T-cell (primary cell): ENCODE measurements at regions not wholly inside any gene's neighbourhood (a gene's known extent, or its start where the extent isn't known, plus 50 kb on each side); places are given as distances from the start of the nearest gene placed in this dataset.

Experiments used
- ATAC-seq, 4 experiments: fragments of 200-7000 bp in 3 of 4; fragments of 150-1000 bp in 1 of 4; cut with Tn5 transposase; replicated peaks in 1 of 4; 1 replicate in 3 of 4; 2 replicates in 1 of 4; pipeline ENCODE4 v1.10.0; 2021; ENCODE audit warnings: moderate library complexity in 3 of 4, mild to moderate bottlenecking in 2 of 4, moderate number of reproducible peaks in 1 of 4
- CTCF ChIA-PET, 2 donors: fragments of 300-600 bp; sonication (Branson Sonifier 250); formaldehyde crosslinking; loops; one replicate each; lab custom pipeline; 2022; ENCODE audit warnings: antibody characterized with exemption in 2 of 2; lab: Charles Lee
- POLR2A ChIA-PET, 2 donors: fragments of 300-600 bp; sonication (Branson Sonifier 250); formaldehyde crosslinking; loops; one replicate each; lab custom pipeline; 2022; ENCODE audit warnings: antibody characterized with exemption in 2 of 2; lab: Charles Lee
- DNase-seq, 35 experiments: peaks; one replicate each; pipeline versions ENCODE4 v3.0.0 to v3.0.0-alpha.2; 2013 to 2023
- H3K27ac ChIP-seq: one replicate; pipeline ENCODE4 v1.5.1; 2013; ENCODE audit warnings: low read length
- H3K27me3 ChIP-seq, 2 experiments: replicated peaks in 1 of 2; 1 replicate in 1 of 2; 2 replicates in 1 of 2; pipeline versions ENCODE4 v1.6.1 to v1.7.0; 2013; ENCODE audit warnings: low read length in 1 of 2, mixed read lengths in 1 of 2; ENCODE audit not compliant: control insufficient read depth in 2 of 2, insufficient read depth in 2 of 2; ENCODE audit errors: extremely low read depth in 1 of 2
- H3K36me3 ChIP-seq, 2 donors: 1 replicate in 1 of 2; 2 replicates in 1 of 2; pipeline versions ENCODE4 v1.6.1 to v1.7.0; 2013; ENCODE audit warnings: low read length in 1 of 2; ENCODE audit not compliant: control insufficient read depth in 2 of 2, insufficient read depth in 1 of 2; ENCODE audit errors: extremely low read depth in 1 of 2
- H3K4me1 ChIP-seq, 2 experiments: 1 replicate in 1 of 2; 2 replicates in 1 of 2; pipeline versions ENCODE4 v1.6.1 to v1.7.0; 2013; ENCODE audit warnings: low read length in 2 of 2, mixed read lengths in 1 of 2; ENCODE audit not compliant: insufficient read depth in 2 of 2, control insufficient read depth in 1 of 2; ENCODE audit errors: extremely low read depth in 1 of 2
- H3K4me3 ChIP-seq, 2 donors: 1 replicate in 1 of 2; 2 replicates in 1 of 2; pipeline versions ENCODE4 v1.5.1 to v1.7.0; 2013; ENCODE audit warnings: mild to moderate bottlenecking in 2 of 2, low read length in 1 of 2, moderate library complexity in 1 of 2; ENCODE audit not compliant: control insufficient read depth in 1 of 2; ENCODE audit errors: extremely low read depth in 1 of 2
- H3K9me3 ChIP-seq: 2 replicates; pipeline ENCODE4 v1.7.0; 2013
- H3K27ac Mint-ChIP-seq, 2 donors: one replicate each; pipeline ENCODE4 v1.8.0; 2020 to 2021; ENCODE audit warnings: mild to moderate bottlenecking in 2 of 2, mixed read lengths in 2 of 2
- H3K27me3 Mint-ChIP-seq, 2 donors: one replicate each; pipeline ENCODE4 v1.8.0; 2021 to 2022; ENCODE audit warnings: mixed read lengths in 2 of 2
- H3K36me3 Mint-ChIP-seq: one replicate; pipeline ENCODE4 v1.8.0; 2021; ENCODE audit warnings: mixed read lengths
- H3K4me1 Mint-ChIP-seq, 3 donors: one replicate each; pipeline ENCODE4 v1.8.0; 2020 to 2022; ENCODE audit warnings: mixed read lengths in 3 of 3, mild to moderate bottlenecking in 1 of 3
- H3K4me3 Mint-ChIP-seq, 3 donors: one replicate each; pipeline ENCODE4 v1.8.0; 2020 to 2022; ENCODE audit warnings: mild to moderate bottlenecking in 3 of 3, mixed read lengths in 3 of 3, moderate library complexity in 3 of 3
- H3K9me3 Mint-ChIP-seq, 3 donors: one replicate each; pipeline ENCODE4 v1.8.0; 2020 to 2022; ENCODE audit warnings: mixed read lengths in 3 of 3
- WGBS: methylation state at CpG from one replicate; pipeline ENCODE4 v1.1.5; 2013; ENCODE audit warnings: missing lambda C conversion rate; ENCODE audit not compliant: insufficient coverage; 5-methylcytosine and 5-hydroxymethylcytosine counted together

GRCh38 chr2:103252781-103253180 lies 490.9 kb downstream of the TMEM182 start:
- Histone ChIP-seq H3K27ac (no peak overlapping the region), H3K27me3 (no peaks in the 10 kb centered on the region), H3K4me1 (no peaks in the 10 kb centered on the region), H3K4me3 (no peak overlapping the region), H3K36me3 (no peaks in the 10 kb centered on the region), H3K9me3 (no peaks in the 10 kb centered on the region)
- no peak overlapping the region for H3K27ac Mint-ChIP-seq
- ChIA-PET CTCF (no interaction called here), POLR2A (no interaction called here)
- H3K36me3 Mint-ChIP-seq: no peaks in the 10 kb centered on the region
- ATAC-seq: no peak
- peaks cover 4 to 9% (median 5%) of the 10 kb centered on the region in 3 donors for H3K9me3 Mint-ChIP-seq
- no peaks in the 10 kb centered on the region for H3K4me1 Mint-ChIP-seq
- H3K27me3 Mint-ChIP-seq: no peaks in the 10 kb centered on the region
- 60% methylated on average over 1 of the region's 3 CpGs for WGBS
- DNase-seq: no peak
- no peak overlapping the region for H3K4me3 Mint-ChIP-seq

DNA sequence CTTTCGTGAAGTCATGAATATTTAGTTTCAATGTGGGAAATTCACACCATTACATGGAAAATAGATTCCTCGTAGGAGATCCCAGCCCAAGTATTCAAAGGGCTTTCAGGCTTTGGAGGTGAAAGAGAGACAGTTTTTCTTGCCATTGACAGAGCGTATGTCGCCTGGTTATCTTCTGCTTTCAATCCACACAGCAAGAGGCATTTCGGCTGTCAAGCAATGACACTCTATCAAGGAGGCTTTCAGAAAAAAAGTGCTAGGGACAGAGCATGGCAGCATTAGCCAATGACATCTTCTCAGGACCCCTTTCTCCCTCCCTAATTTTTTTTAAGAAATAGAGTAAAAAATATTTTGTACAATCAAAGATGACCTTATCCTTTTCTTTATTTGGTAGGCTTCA lies 492.8 kb downstream of the TMEM182 start:
- H3K27ac ChIP-seq: no peak overlapping the region
- H3K4me3 ChIP-seq: no peak overlapping the region
- ChIA-PET POLR2A (no interaction called here), CTCF (no interaction called here)
- 83% methylated on average over 2 of the region's 5 CpGs for WGBS
- DNase-seq: no peak
- no peak for ATAC-seq
- H3K9me3 Mint-ChIP-seq: peaks cover 0 to 17% (median 5%) of the 10 kb centered on the region in 3 donors
- no peaks in the 10 kb centered on the region for H3K9me3 ChIP-seq
- H3K27me3 Mint-ChIP-seq: no peaks in the 10 kb centered on the region
- no peak overlapping the region for H3K4me3 Mint-ChIP-seq
- no peaks in the 10 kb centered on the region for H3K27me3 ChIP-seq
- H3K36me3 ChIP-seq: no peaks in the 10 kb centered on the region
- no peaks in the 10 kb centered on the region for H3K4me1 Mint-ChIP-seq
- no peaks in the 10 kb centered on the region for H3K4me1 ChIP-seq
- no peaks in the 10 kb centered on the region for H3K36me3 Mint-ChIP-seq
- no peak overlapping the region for H3K27ac Mint-ChIP-seq

DNA sequence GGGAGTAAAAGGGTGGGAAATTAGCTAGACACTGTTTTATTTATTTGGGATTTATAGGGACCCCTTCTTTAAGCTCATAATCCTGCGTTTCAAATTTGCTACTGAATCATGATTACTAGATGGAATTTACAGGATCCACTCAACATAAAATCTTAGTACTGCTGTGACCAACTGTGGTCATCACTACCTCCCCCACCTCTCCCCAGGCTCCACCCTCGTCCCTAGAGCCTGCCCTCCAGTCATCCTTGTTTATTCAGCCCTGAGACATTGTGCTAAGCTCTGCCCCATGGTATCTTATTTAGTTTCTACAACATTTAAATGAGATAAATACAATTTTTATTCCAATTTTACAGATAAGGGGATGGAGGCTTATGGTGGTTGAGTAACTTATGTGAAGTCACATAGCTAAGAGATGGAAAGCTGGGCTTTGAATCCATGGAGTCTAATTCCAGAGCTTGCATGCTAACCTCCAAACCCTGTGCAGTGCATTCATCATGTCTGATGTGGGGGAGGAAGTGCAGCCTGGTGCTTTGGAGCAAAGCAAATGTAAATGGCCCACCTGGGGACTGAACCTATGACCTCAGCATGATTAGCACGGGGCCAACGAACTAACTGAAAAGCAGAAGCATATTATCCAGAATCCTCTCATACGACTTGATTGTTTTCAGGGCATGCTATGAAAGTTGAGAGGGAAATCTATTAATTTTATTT lies 502.4 kb downstream of the TMEM182 start:
- no peak overlapping the region for H3K27ac Mint-ChIP-seq
- peaks cover 4 to 31% (median 14%) of the 10 kb centered on the region in 3 donors for H3K9me3 Mint-ChIP-seq
- no peak for ATAC-seq
- Histone ChIP-seq H3K27ac (no peak overlapping the region), H3K9me3 (no peaks in the 10 kb centered on the region), H3K36me3 (no peaks in the 10 kb centered on the region), H3K4me3 (no peak overlapping the region), H3K4me1 (no peaks in the 10 kb centered on the region), H3K27me3 (no peaks in the 10 kb centered on the region)
- POLR2A ChIA-PET: interaction anchor here in 1 of 2 donors (0.7 kb wide), 1 partner anchor 52 kb away, joined by 3 read pairs; no protein-coding TSS in a partner anchor
- CTCF ChIA-PET: no interaction called here
- H3K27me3 Mint-ChIP-seq: no peaks in the 10 kb centered on the region
- H3K36me3 Mint-ChIP-seq: no peaks in the 10 kb centered on the region
- WGBS: no CpG with 5 or more reads among the region's 5 CpGs
- DNase-seq: no peak
- H3K4me3 Mint-ChIP-seq: no peak overlapping the region
- H3K4me1 Mint-ChIP-seq: no peaks in the 10 kb centered on the region

- 83% methylated on average over 8 of the region's 8 CpGs for WGBS
- no peaks in the 10 kb centered on the region for H3K9me3 ChIP-seq
- H3K4me3 ChIP-seq: no peak overlapping the region
- H3K4me3 Mint-ChIP-seq: no peak overlapping the region
- no peaks in the 10 kb centered on the region for H3K4me1 Mint-ChIP-seq
- no peaks in the 10 kb centered on the region for H3K27me3 ChIP-seq
- ATAC-seq (no peak), DNase-seq (no peak)
- CTCF ChIA-PET: no interaction called here
- H3K27me3 Mint-ChIP-seq: no peaks in the 10 kb centered on the region
- no peaks in the 10 kb centered on the region for H3K36me3 ChIP-seq
- no peaks in the 10 kb centered on the region for H3K36me3 Mint-ChIP-seq
- H3K4me1 ChIP-seq: no peaks in the 10 kb centered on the region
- H3K27ac Mint-ChIP-seq: no peak overlapping the region
- peaks cover 10 to 32% (median 19%) of the 10 kb centered on the region in 3 donors for H3K9me3 Mint-ChIP-seq
- H3K27ac ChIP-seq: no peak overlapping the region
- POLR2A ChIA-PET: no interaction called here
Observed at GRCh38 chr2:103265521-103265920, 503.7 kb downstream of the TMEM182 start.

DNA sequence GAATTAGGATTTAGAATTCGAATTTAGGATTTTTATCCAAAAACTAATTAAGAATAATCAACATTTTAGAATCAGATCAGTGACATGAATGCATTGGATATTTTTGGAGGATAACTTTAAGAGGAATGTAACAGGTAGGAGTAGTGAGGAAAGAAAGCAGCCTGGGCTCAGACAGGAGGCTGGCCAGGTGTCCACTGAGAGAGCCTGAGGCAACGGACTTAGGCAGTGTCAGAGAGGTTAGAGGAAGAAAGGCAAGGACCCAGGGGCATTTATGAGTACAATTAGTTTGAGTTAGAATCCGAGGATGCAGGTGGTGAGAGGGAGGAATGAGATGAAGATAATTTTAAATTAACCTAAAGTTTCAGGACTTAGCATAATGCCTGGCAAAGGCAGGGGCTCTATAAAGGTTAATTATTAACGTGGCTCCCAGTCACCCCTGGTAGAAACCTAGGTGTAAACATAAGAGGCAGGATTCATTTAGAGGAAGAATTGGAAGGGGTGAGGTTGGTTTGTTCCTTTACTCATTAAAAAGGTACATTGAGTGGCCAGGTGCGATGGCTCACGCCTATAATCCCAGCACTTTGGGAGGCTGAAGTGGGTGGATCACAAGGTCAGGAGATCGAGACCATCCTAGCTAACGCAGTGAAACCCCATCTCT lies 507.1 kb downstream of the TMEM182 start:
- CTCF ChIA-PET: interaction anchor here in 1 of 2 donors (0.6 kb wide), 1 partner anchor 65 kb away, joined by 4 read pairs; no protein-coding TSS in a partner anchor
- Histone ChIP-seq H3K27ac (no peak overlapping the region), H3K9me3 (peaks cover 1% of the 10 kb centered on the region), H3K4me3 (no peak overlapping the region), H3K27me3 (no peaks in the 10 kb centered on the region), H3K36me3 (no peaks in the 10 kb centered on the region), H3K4me1 (no peaks in the 10 kb centered on the region)
- no peak for ATAC-seq
- Mint-ChIP-seq H3K27me3 (no peaks in the 10 kb centered on the region), H3K27ac (no peak overlapping the region), H3K4me3 (no peak overlapping the region), H3K9me3 (peaks cover 18 to 29% (median 27%) of the 10 kb centered on the region in 3 donors), H3K36me3 (no peaks in the 10 kb centered on the region), H3K4me1 (no peaks in the 10 kb centered on the region)
- POLR2A ChIA-PET: no interaction called here
- no peak for DNase-seq
- WGBS: 34% methylated on average over 2 of the region's 8 CpGs

DNA sequence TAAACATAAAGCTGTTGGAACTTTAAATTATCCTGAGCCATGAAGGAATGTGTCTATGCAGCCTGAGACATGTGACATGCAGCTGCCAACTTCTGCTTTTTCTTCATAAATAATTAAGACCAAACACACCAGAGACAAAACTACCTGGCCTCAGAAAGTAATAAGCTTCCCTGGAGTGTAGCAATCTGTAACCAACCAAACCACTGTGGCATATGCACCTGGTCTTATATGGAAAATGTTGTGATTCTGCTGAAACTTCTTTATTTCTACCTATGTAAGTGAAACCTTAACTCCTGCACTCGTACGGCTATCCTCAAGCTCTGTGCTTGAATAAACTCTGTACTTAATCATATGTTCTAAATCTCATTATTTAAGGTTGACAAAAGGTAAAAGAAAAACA lies 515.0 kb downstream of the TMEM182 start:
- H3K9me3 Mint-ChIP-seq: peaks cover 7 to 21% (median 13%) of the 10 kb centered on the region in 3 donors
- no peak overlapping the region for H3K4me3 Mint-ChIP-seq
- no peaks in the 10 kb centered on the region for H3K4me1 Mint-ChIP-seq
- no peaks in the 10 kb centered on the region for H3K27me3 Mint-ChIP-seq
- ChIA-PET CTCF (no interaction called here), POLR2A (no interaction called here)
- no peak for ATAC-seq
- H3K4me3 ChIP-seq: no peak overlapping the region
- no CpG with 5 or more reads among the region's 2 CpGs for WGBS
- peaks cover 3% of the 10 kb centered on the region for H3K9me3 ChIP-seq
- no peaks in the 10 kb centered on the region for H3K27me3 ChIP-seq
- no peaks in the 10 kb centered on the region for H3K4me1 ChIP-seq
- no peaks in the 10 kb centered on the region for H3K36me3 Mint-ChIP-seq
- no peak overlapping the region for H3K27ac ChIP-seq
- no peaks in the 10 kb centered on the region for H3K36me3 ChIP-seq
- no peak for DNase-seq
- H3K27ac Mint-ChIP-seq: no peak overlapping the region
